ENCODE measurements at regions not wholly inside any gene's neighbourhood (a gene's known extent, or its start where the extent isn't known, plus 50 kb on each side); places are given as distances from the start of the nearest gene placed in this dataset.

GRCh38 chr9:38228331-38229103 is 159.5 kb upstream of the SHB start:
- no peak overlapping the region for H2BK20ac ChIP-seq (ENCODE audit: low read depth, low read length, poor library complexity, severe bottlenecking)
- no peak overlapping the region for H2AK5ac ChIP-seq (ENCODE audit: insufficient read length, low read length)
- WGBS (ENCODE audit: extremely low coverage, insufficient read length, low lambda C conversion rate), result no CpG with 5 or more reads among the region's 13 CpGs
- H4K91ac ChIP-seq (ENCODE audit: insufficient read length, low read depth, low read length), result no peak overlapping the region
- H3K27ac Mint-ChIP-seq, result no peak overlapping the region
- H3K9ac ChIP-seq (ENCODE audit: extremely low read depth, insufficient read length, low read length), result no peak overlapping the region
- H3K56ac ChIP-seq (ENCODE audit: insufficient read length, low read depth, low read length), result no peak overlapping the region
- H3K9me3 ChIP-seq (ENCODE audit: control insufficient read depth, low read depth, low read length), result no peaks in the 10 kb centered on the region
- no peak overlapping the region for H4K5ac ChIP-seq (ENCODE audit: insufficient read length, low read depth, low read length)
- no peak overlapping the region for H4K8ac ChIP-seq (replicated peaks; ENCODE audit: insufficient read length, low read depth, low read length)
- no peaks in the 10 kb centered on the region for H4K20me1 ChIP-seq (ENCODE audit: control insufficient read depth, insufficient read depth, insufficient read length)
- H3K79me1 ChIP-seq (ENCODE audit: insufficient read depth, low read depth, low read length, poor library complexity, severe bottlenecking), result no peaks in the 10 kb centered on the region
- H3K79me2 ChIP-seq (ENCODE audit: insufficient read depth, low read length), result no peaks in the 10 kb centered on the region
- H2BK12ac ChIP-seq (ENCODE audit: insufficient read length, low read depth, low read length), result no peak overlapping the region
- H2BK15ac ChIP-seq (ENCODE audit: low read depth, low read length), result no peak overlapping the region
- H3K23ac ChIP-seq (ENCODE audit: insufficient read length, low read depth, low read length), result no peak overlapping the region
- H2BK120ac ChIP-seq (ENCODE audit: low read depth, low read length, poor library complexity, severe bottlenecking), result no peak overlapping the region
- no peak overlapping the region for H3K4ac ChIP-seq (ENCODE audit: low read depth, low read length)
- no peak overlapping the region for H3T11ph ChIP-seq (ENCODE audit: low read length)
- no peak overlapping the region; a peak in 1 of 5 replicates for H3K4me3 Mint-ChIP-seq
- H2BK5ac ChIP-seq (ENCODE audit: insufficient read length, low read length), result no peak overlapping the region
- no peaks in the 10 kb centered on the region for H3K9me3 Mint-ChIP-seq
- peaks cover 22 to 34% of the 10 kb centered on the region in 2 experiments for H3K4me1 Mint-ChIP-seq
- TF ChIP-seq CTCF (conservative IDR thresholded peaks at IDR 0.05), result no peak
- H3K36me3 Mint-ChIP-seq (ENCODE audit: insufficient read depth in 1 of 3, low read depth in 3 of 3), result no peaks in the 10 kb centered on the region
- H3K18ac ChIP-seq (ENCODE audit: insufficient read length, low read depth, low read length), result no peak overlapping the region
- H3K23me2 ChIP-seq (ENCODE audit: insufficient read length, low read depth, low read length, poor library complexity, severe bottlenecking), result no peaks in the 10 kb centered on the region
- H2AFZ ChIP-seq (ENCODE audit: low read length), result no peak overlapping the region
- H3K27me3 ChIP-seq (ENCODE audit: insufficient read depth, low read length), result no peaks in the 10 kb centered on the region; the same call in 1 of the 2 replicates
- H3K27me3 Mint-ChIP-seq (ENCODE audit: low read depth), result peaks cover 100% of the 10 kb centered on the region
- no peak overlapping the region for H3K27ac ChIP-seq (ENCODE audit: insufficient read length, low read depth, low read length)
- no peak for DNase-seq
- H3K14ac ChIP-seq (ENCODE audit: insufficient read depth, low read length), result no peak overlapping the region
- peaks cover 3% of the 10 kb centered on the region; the same call in 1 of the 2 replicates for H3K4me1 ChIP-seq (ENCODE audit: insufficient read depth, low read length)
- no peak overlapping the region for H3K4me2 ChIP-seq (ENCODE audit: insufficient read depth, insufficient read length, low read length)

All from H9 (cell line).